H1 (cell line): ENCODE measurements at regions not wholly inside any gene's neighbourhood (a gene's known extent, or its start where the extent isn't known, plus 50 kb on each side); places are given as distances from the start of the nearest gene placed in this dataset.

Experiments used
- CTCF ChIA-PET: fragments of 300-600 bp; sonication (Branson Sonifier 250); formaldehyde crosslinking; loops from one replicate; lab custom pipeline; 2021; ENCODE audit not compliant: partially characterized antibody; lab: Charles Lee
- POLR2A ChIA-PET: fragments of 300-600 bp; sonication (Branson Sonifier 250); formaldehyde crosslinking; loops from one replicate; lab custom pipeline; 2021; ENCODE audit warnings: inconsistent platforms; ENCODE audit not compliant: partially characterized antibody; lab: Charles Lee
- DNase-seq, 2 experiments: peaks; one replicate each; pipeline versions ENCODE4 v3.0.0 to v3.0.0-alpha.2; 2010 to 2022; ENCODE audit warnings: low spot score in 2 of 2, low read depth in 1 of 2, mixed read lengths in 1 of 2
- FAIRE-seq: peaks from 2 replicates; lab custom pipeline; 2011; peaks lifted over from hg19 to GRCh38; lab: Jason Lieb, UNC
- H2AFZ ChIP-seq: 2 replicates; pipeline ENCODE4 v1.8.1; 2012; ENCODE audit warnings: low read length, inconsistent platforms
- H2AK5ac ChIP-seq: 2 replicates; pipeline ENCODE4 v1.6.1; 2013; ENCODE audit warnings: low read depth, low read length
- H2BK120ac ChIP-seq: replicated peaks from 2 replicates; pipeline ENCODE3; 2013; ENCODE audit warnings: low read depth, low read length, inconsistent platforms
- H2BK12ac ChIP-seq: 2 replicates; pipeline ENCODE4 v1.6.1; 2013; ENCODE audit warnings: low read depth, low read length
- H2BK15ac ChIP-seq: 2 replicates; pipeline ENCODE4 v1.6.1; 2013; ENCODE audit warnings: low read length
- H2BK20ac ChIP-seq: 2 replicates; pipeline ENCODE4 v1.6.1; 2013; ENCODE audit warnings: low read length
- H2BK5ac ChIP-seq: 2 replicates; pipeline ENCODE4 v1.6.1; 2013; ENCODE audit warnings: low read depth, low read length
- H3K14ac ChIP-seq: 2 replicates; pipeline ENCODE4 v1.6.1; 2013; ENCODE audit warnings: inconsistent platforms; ENCODE audit not compliant: insufficient read length
- H3K18ac ChIP-seq: 2 replicates; pipeline ENCODE4 v1.6.1; 2013; ENCODE audit warnings: low read length; ENCODE audit errors: extremely low read depth
- H3K23ac ChIP-seq: 2 replicates; pipeline ENCODE4 v1.6.1; 2013; ENCODE audit warnings: inconsistent platforms; ENCODE audit not compliant: insufficient read length
- H3K23me2 ChIP-seq: 2 replicates; pipeline ENCODE4 v1.6.1; 2013; ENCODE audit warnings: low read depth, low read length
- H3K27ac ChIP-seq: 2 replicates; pipeline ENCODE4 v1.6.1; 2011; ENCODE audit warnings: low read depth, low read length, inconsistent platforms
- H3K27me3 ChIP-seq, 4 experiments: replicated peaks in 1 of 4; 1 replicate in 1 of 4; 2 replicates in 3 of 4; pipeline versions ENCODE4 v1.6.1 to v1.8.1; 2011 to 2013; ENCODE audit warnings: low read length in 3 of 4, mild to moderate bottlenecking in 3 of 4, inconsistent platforms in 2 of 4, mixed read lengths in 2 of 4, moderate library complexity in 1 of 4; ENCODE audit not compliant: control insufficient read depth in 3 of 4, insufficient read depth in 3 of 4; ENCODE audit errors: extremely low read depth in 1 of 4
- H3K36me3 ChIP-seq, 4 experiments: 2 replicates each; pipeline versions ENCODE4 v1.6.1 to v1.8.1; 2011 to 2013; ENCODE audit warnings: mild to moderate bottlenecking in 4 of 4, low read length in 3 of 4, moderate library complexity in 2 of 4, control low read depth in 1 of 4, inconsistent platforms in 1 of 4; ENCODE audit not compliant: insufficient read depth in 4 of 4, control insufficient read depth in 2 of 4
- H3K4ac ChIP-seq: replicated peaks from 2 replicates; pipeline ENCODE3; 2013; ENCODE audit warnings: low read length, low read depth, mixed read lengths, inconsistent platforms; ENCODE audit not compliant: insufficient read length
- H3K4me1 ChIP-seq, 4 experiments: replicated peaks in 1 of 4; 1 replicate in 1 of 4; 2 replicates in 3 of 4; pipeline versions ENCODE4 v1.6.1 to v1.8.1; 2011 to 2013; ENCODE audit warnings: low read length in 3 of 4, inconsistent platforms in 2 of 4, mixed read lengths in 1 of 4; ENCODE audit not compliant: insufficient read depth in 4 of 4, control insufficient read depth in 3 of 4
- H3K4me2 ChIP-seq, 2 experiments: 2 replicates each; pipeline versions ENCODE4 v1.6.1 to v1.8.1; 2011 to 2013; ENCODE audit warnings: low read depth in 2 of 2, low read length in 2 of 2, control low read depth in 1 of 2, inconsistent platforms in 1 of 2, mild to moderate bottlenecking in 1 of 2; ENCODE audit not compliant: insufficient read depth in 1 of 2
- H3K4me3 ChIP-seq, 4 experiments: fragments of 200-600, 300-600 bp in 1 of 4; sonication (generic), shearing (Covaris generic), sonication (Bioruptor Twin) in 1 of 4; 2 replicates each; pipeline versions ENCODE4 v1.5.1 to v1.8.1; 2011 to 2016; ENCODE audit warnings: low read length in 4 of 4, low read depth in 3 of 4, control low read depth in 2 of 4, inconsistent platforms in 2 of 4, mild to moderate bottlenecking in 2 of 4, mixed read lengths in 1 of 4, moderate library complexity in 1 of 4; ENCODE audit not compliant: insufficient read depth in 2 of 4; ENCODE audit errors: extremely low read depth in 1 of 4
- H3K56ac ChIP-seq: replicated peaks from 2 replicates; pipeline ENCODE3; 2013; ENCODE audit warnings: low read depth, mild to moderate bottlenecking, mixed read lengths, low read length, inconsistent platforms; ENCODE audit not compliant: insufficient read length
- H3K79me1 ChIP-seq: 2 replicates; pipeline ENCODE4 v1.6.1; 2013; ENCODE audit warnings: low read depth, low read length, control low read depth
- H3K79me2 ChIP-seq, 2 experiments: 2 replicates each; pipeline versions ENCODE4 v1.6.1 to v1.8.1; 2012 to 2013; ENCODE audit warnings: low read length in 2 of 2, mild to moderate bottlenecking in 2 of 2, inconsistent platforms in 1 of 2; ENCODE audit not compliant: insufficient read depth in 2 of 2, control insufficient read depth in 1 of 2
- H3K9ac ChIP-seq, 4 experiments: replicated peaks in 1 of 4; 1 replicate in 1 of 4; 2 replicates in 3 of 4; pipeline versions ENCODE4 v1.6.1 to v1.8.1; 2011 to 2013; ENCODE audit warnings: low read depth in 3 of 4, low read length in 3 of 4, control low read depth in 2 of 4, mild to moderate bottlenecking in 2 of 4, moderate library complexity in 2 of 4, inconsistent platforms in 1 of 4; ENCODE audit errors: extremely low read depth in 1 of 4
- H3K9me3 ChIP-seq, 2 experiments: 2 replicates each; pipeline versions ENCODE4 v1.6.1 to v1.8.1; 2012 to 2013; ENCODE audit warnings: mild to moderate bottlenecking in 2 of 2, moderate library complexity in 2 of 2, control low read depth in 1 of 2, inconsistent platforms in 1 of 2, low read depth in 1 of 2, low read length in 1 of 2, mixed read lengths in 1 of 2; ENCODE audit not compliant: insufficient read depth in 2 of 2
- H4K20me1 ChIP-seq, 2 experiments: replicated peaks in 1 of 2; 2 replicates each; pipeline versions ENCODE3 to v1.8.1; 2011 to 2013; ENCODE audit warnings: inconsistent platforms in 2 of 2, low read length in 2 of 2, mild to moderate bottlenecking in 1 of 2; ENCODE audit not compliant: insufficient read depth in 2 of 2, control insufficient read depth in 1 of 2
- H4K5ac ChIP-seq: 2 replicates; pipeline ENCODE4 v1.6.1; 2013; ENCODE audit warnings: low read length, low read depth, mixed read lengths, inconsistent platforms; ENCODE audit not compliant: insufficient read length
- H4K8ac ChIP-seq: 2 replicates; pipeline ENCODE4 v1.8.0; 2013; ENCODE audit warnings: mild to moderate bottlenecking, moderate library complexity, low read length, inconsistent platforms; ENCODE audit not compliant: insufficient read depth; ENCODE audit errors: extremely low read depth
- H4K91ac ChIP-seq: replicated peaks from 2 replicates; pipeline ENCODE3; 2013; ENCODE audit warnings: low read length, mixed read lengths, inconsistent platforms; ENCODE audit not compliant: insufficient read length
- ASH2L ChIP-seq: fragments of 200-600, 300-600 bp; sonication (generic); IDR thresholded peaks from one replicate; pipeline ENCODE4 v1.7.1; 2017; ENCODE audit warnings: low read length
- BCL11A ChIP-seq, 2 experiments: IDR thresholded peaks; one replicate each; pipeline ENCODE4 v1.6.1; 2011; ENCODE audit warnings: low read depth in 2 of 2, low read length in 2 of 2, mild to moderate bottlenecking in 2 of 2
- BRCA1 ChIP-seq: IDR thresholded peaks from 2 replicates; pipeline ENCODE4 v1.6.1; 2012; ENCODE audit warnings: low read depth, low read length, improper control_type of control experiment
- EZH2 ChIP-seq: fragments of 200-600 bp; sonication (generic); IDR thresholded peaks from 2 replicates; pipeline ENCODE4 v1.7.1; 2012; ENCODE audit warnings: low read depth, mild to moderate bottlenecking, moderate library complexity, low read length, inconsistent platforms; ENCODE audit not compliant: severe bottlenecking
- KDM1A ChIP-seq: fragments of 200-600, 300-600 bp; sonication (generic); IDR thresholded peaks from 2 replicates; pipeline ENCODE4 v1.7.1; 2016; ENCODE audit warnings: mild to moderate bottlenecking, low read length, borderline replicate concordance
- NANOG ChIP-seq: IDR thresholded peaks from 2 replicates; pipeline ENCODE4 v1.6.1; 2011; ENCODE audit warnings: low read length, low read depth, mild to moderate bottlenecking, inconsistent platforms; ENCODE audit not compliant: insufficient read depth, poor library complexity, severe bottlenecking
- SP2 ChIP-seq: IDR thresholded peaks from 2 replicates; pipeline ENCODE4 v1.6.1; 2012; ENCODE audit warnings: mild to moderate bottlenecking, low read length, inconsistent platforms
- SRF ChIP-seq: IDR thresholded peaks from 2 replicates; pipeline ENCODE4 v1.6.1; 2011; ENCODE audit warnings: mild to moderate bottlenecking, low read depth, low read length, moderate library complexity
- WGBS, 2 experiments: shearing (Covaris generic) in 1 of 2; methylation state at CpG; one replicate each; pipeline versions ENCODE4 v1.1.6 to v1.1.7; 2013 to 2015; ENCODE audit warnings: low lambda C conversion rate in 2 of 2, mixed read lengths in 2 of 2, inconsistent platforms in 1 of 2, low coverage in 1 of 2, missing lambda C conversion rate in 1 of 2; ENCODE audit not compliant: insufficient replicate concordance in 2 of 2, insufficient coverage in 1 of 2, insufficient read length in 1 of 2; ENCODE audit errors: extremely low coverage in 1 of 2, missing lambda C conversion rate in 1 of 2; 5-methylcytosine and 5-hydroxymethylcytosine counted together

DNA sequence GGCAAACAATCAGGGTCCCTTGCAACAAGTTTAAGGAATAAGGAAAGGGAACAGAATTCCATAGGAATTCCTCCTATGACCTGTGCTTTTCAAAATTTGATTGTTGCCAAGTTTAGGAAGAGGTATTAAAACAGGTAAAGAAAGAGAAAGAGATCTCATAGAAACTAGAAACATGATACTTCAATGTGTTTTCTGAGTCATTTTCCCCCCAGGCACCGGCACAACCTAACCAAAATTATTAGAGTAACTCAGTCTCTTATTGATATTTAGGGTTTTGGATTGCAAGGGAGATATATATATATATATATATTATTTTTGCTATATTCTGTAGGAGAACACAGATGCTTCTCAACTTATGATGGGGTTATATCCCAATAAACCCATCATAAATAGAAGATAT is 278.0 kb upstream of the DKK2 start:
- no peak for FAIRE-seq

More for the DNA sequence above, 278.0 kb upstream of the DKK2 start:
- H3K27me3 ChIP-seq, result no peaks in the 10 kb centered on the region
- H3K9me3 ChIP-seq, result no peaks in the 10 kb centered on the region
- no peak overlapping the region for H2AK5ac ChIP-seq
- no peak for DNase-seq
- WGBS, 2 experiments, result 100% methylated on average over 1 of the region's 1 CpG; no CpG with 5 or more reads in 1 of the 2 experiments
- H3K23me2 ChIP-seq, result no peaks in the 10 kb centered on the region
- ChIA-PET POLR2A (interaction anchor here (0.6 kb wide), 1 partner anchor 100 kb away, joined by 3 read pairs; no protein-coding TSS in a partner anchor), CTCF (no interaction called here)
- no peak overlapping the region for H3K23ac ChIP-seq
- no peak overlapping the region for H4K91ac ChIP-seq
- H2BK12ac ChIP-seq, result no peak overlapping the region
- no peak overlapping the region for H3K4me3 ChIP-seq
- H2BK15ac ChIP-seq, result no peak overlapping the region
- no peak overlapping the region for H2BK120ac ChIP-seq
- no peak overlapping the region for H3K56ac ChIP-seq
- no peak overlapping the region for H3K14ac ChIP-seq
- H3K18ac ChIP-seq, result no peak overlapping the region
- H4K8ac ChIP-seq, result no peak overlapping the region
- no peaks in the 10 kb centered on the region for H3K4me1 ChIP-seq
- TF ChIP-seq BCL11A (IDR thresholded peaks at IDR 0.05; ENCODE audit: low read depth in 2 of 2, low read length in 2 of 2) (no peak), SRF (no peak), SP2 (no peak), BRCA1 (no peak), KDM1A (no peak), EZH2 (no peak), NANOG (no peak), ASH2L (no peak)
- no peaks in the 10 kb centered on the region for H4K20me1 ChIP-seq
- no peaks in the 10 kb centered on the region for H3K79me2 ChIP-seq
- H3K36me3 ChIP-seq, result no peaks in the 10 kb centered on the region
- no peak overlapping the region for H3K27ac ChIP-seq
- no peak overlapping the region for H3K4ac ChIP-seq
- H2BK5ac ChIP-seq, result no peak overlapping the region
- H2BK20ac ChIP-seq, result no peak overlapping the region
- H3K9ac ChIP-seq, result no peak overlapping the region
- no peak overlapping the region for H3K4me2 ChIP-seq
- no peaks in the 10 kb centered on the region for H3K79me1 ChIP-seq
- no peak overlapping the region for H2AFZ ChIP-seq
- no peak overlapping the region for H4K5ac ChIP-seq
